B cell (primary cell): ENCODE measurements at regions not wholly inside any gene's neighbourhood (a gene's known extent, or its start where the extent isn't known, plus 50 kb on each side); places are given as distances from the start of the nearest gene placed in this dataset.

ENCODE experiments used
- ATAC-seq: fragments of 200-7000 bp; cut with Tn5 transposase; one replicate; pipeline ENCODE4 v1.10.0; 2021; ENCODE audit warnings: low read depth, mild to moderate bottlenecking, moderate number of reproducible peaks, moderate library complexity
- CTCF ChIA-PET: fragments of 350-600 bp; sonication (Branson Sonifier 250); formaldehyde crosslinking; loops from one replicate; lab custom pipeline; 2021; ENCODE audit warnings: antibody characterized with exemption, inconsistent platforms; lab: Charles Lee
- POLR2A ChIA-PET: fragments of 350-600 bp; sonication (Branson Sonifier 250); formaldehyde crosslinking; loops from one replicate; lab custom pipeline; 2021; ENCODE audit warnings: antibody characterized with exemption; lab: Charles Lee
- DNase-seq: peaks from one replicate; pipeline ENCODE4 v3.0.0; 2013
- H2AFZ ChIP-seq: 2 replicates; pipeline ENCODE4 v1.6.1; 2012; ENCODE audit warnings: mild to moderate bottlenecking, low read depth, low read length; ENCODE audit not compliant: insufficient read depth, poor library complexity, severe bottlenecking
- H3K27ac ChIP-seq, 2 donors: 1 replicate in 1 of 2; 2 replicates in 1 of 2; pipeline ENCODE4 v1.5.1; 2012 to 2013; ENCODE audit warnings: low read length in 2 of 2, mild to moderate bottlenecking in 2 of 2, moderate library complexity in 1 of 2
- H3K27me3 ChIP-seq, 4 experiments: fragments of 200-600 bp in 1 of 4; sonication (generic) in 1 of 4; replicated peaks in 1 of 4; 1 replicate in 2 of 4; 2 replicates in 2 of 4; pipeline versions ENCODE4 v1.6.1 to v1.7.0; 2013 to 2016; ENCODE audit warnings: low read length in 3 of 4, mild to moderate bottlenecking in 2 of 4, mixed read lengths in 1 of 4, moderate library complexity in 1 of 4; ENCODE audit not compliant: insufficient read depth in 4 of 4, control insufficient read depth in 3 of 4; ENCODE audit errors: control extremely low read depth in 1 of 4
- H3K36me3 ChIP-seq, 2 experiments: replicated peaks in 1 of 2; 1 replicate in 1 of 2; 2 replicates in 1 of 2; pipeline versions ENCODE4 v1.6.1 to v1.7.1; 2013; ENCODE audit warnings: low read length in 1 of 2; ENCODE audit not compliant: insufficient read depth in 2 of 2, control insufficient read depth in 1 of 2; ENCODE audit errors: control extremely low read depth in 1 of 2, extremely low read depth in 1 of 2
- H3K4me1 ChIP-seq, 2 donors: fragments of 200-600 bp in 1 of 2; sonication (generic) in 1 of 2; 1 replicate in 1 of 2; 2 replicates in 1 of 2; pipeline versions ENCODE4 v1.5.1 to v1.6.1; 2013 to 2017; ENCODE audit warnings: low read length in 2 of 2; ENCODE audit not compliant: control insufficient read depth in 2 of 2, insufficient read depth in 2 of 2
- H3K4me2 ChIP-seq: replicated peaks from 2 replicates; pipeline ENCODE3; 2012; ENCODE audit warnings: mild to moderate bottlenecking, low read depth, low read length; ENCODE audit not compliant: poor library complexity, severe bottlenecking
- H3K4me3 ChIP-seq, 5 experiments: fragments of 200-600 bp in 1 of 5; sonication (generic) in 1 of 5; 1 replicate in 3 of 5; 2 replicates in 2 of 5; pipeline versions ENCODE4 v1.5.1 to v1.7.0; 2011 to 2016; ENCODE audit warnings: low read length in 4 of 5, mild to moderate bottlenecking in 4 of 5, low read depth in 2 of 5, control low read depth in 1 of 5, moderate library complexity in 1 of 5; ENCODE audit not compliant: insufficient read depth in 1 of 5; ENCODE audit errors: control extremely low read depth in 1 of 5, extremely low read depth in 1 of 5
- H3K79me2 ChIP-seq: fragments of 200-600 bp; sonication (generic); one replicate; pipeline ENCODE4 v1.6.0; 2016; ENCODE audit warnings: low read length; ENCODE audit not compliant: control insufficient read depth, insufficient read depth
- H3K9ac ChIP-seq: fragments of 200-600 bp; sonication (generic); 2 replicates; pipeline ENCODE4 v1.6.1; 2017; ENCODE audit warnings: mild to moderate bottlenecking, low read length, moderate library complexity
- H3K9me3 ChIP-seq, 3 donors: one replicate each; pipeline versions ENCODE4 v1.6.1 to v1.7.1; 2013; ENCODE audit warnings: low read length in 2 of 3; ENCODE audit not compliant: control insufficient read depth in 2 of 3, insufficient read depth in 1 of 3; ENCODE audit errors: control extremely low read depth in 1 of 3
- H4K20me1 ChIP-seq: 2 replicates; pipeline ENCODE4 v1.6.0; 2012; ENCODE audit warnings: mild to moderate bottlenecking, low read length; ENCODE audit not compliant: insufficient read depth, control insufficient read depth, poor library complexity, severe bottlenecking
- H3K27ac Mint-ChIP-seq: one replicate; pipeline ENCODE4 v1.8.0; 2021; ENCODE audit warnings: mixed read lengths
- H3K27me3 Mint-ChIP-seq: one replicate; pipeline ENCODE4 v1.8.0; 2021; ENCODE audit warnings: mixed read lengths
- H3K4me1 Mint-ChIP-seq: one replicate; pipeline ENCODE4 v1.8.0; 2021; ENCODE audit warnings: mixed read lengths
- H3K4me3 Mint-ChIP-seq: one replicate; pipeline ENCODE4 v1.8.0; 2021; ENCODE audit warnings: mixed read lengths
- H3K9me3 Mint-ChIP-seq: one replicate; pipeline ENCODE4 v1.8.0; 2022; ENCODE audit warnings: mixed read lengths; ENCODE audit not compliant: insufficient read depth
- EZH2 ChIP-seq: IDR thresholded peaks from 2 replicates; pipeline ENCODE4 v1.6.1; 2012; ENCODE audit warnings: borderline replicate concordance, low read depth, mild to moderate bottlenecking, moderate library complexity, low read length; ENCODE audit not compliant: insufficient read depth, poor library complexity, severe bottlenecking
- WGBS: methylation state at CpG from one replicate; pipeline ENCODE4 v1.1.5; 2013; ENCODE audit warnings: missing lambda C conversion rate; ENCODE audit not compliant: insufficient coverage; 5-methylcytosine and 5-hydroxymethylcytosine counted together
- intact Hi-C: fragments of 100-400 bp; cut with micrococcal nuclease; formaldehyde crosslinking; loops from one replicate; pipeline ENCODE4 v1.10.0; 2022
- TF ChIP-seq, protein P1 (sequence below): fragments of 200-600 bp; IDR thresholded peaks from one replicate; pipeline ENCODE4 v1.8.0; 2022; ENCODE audit warnings: antibody characterized with exemption, mild to moderate bottlenecking

DNA sequence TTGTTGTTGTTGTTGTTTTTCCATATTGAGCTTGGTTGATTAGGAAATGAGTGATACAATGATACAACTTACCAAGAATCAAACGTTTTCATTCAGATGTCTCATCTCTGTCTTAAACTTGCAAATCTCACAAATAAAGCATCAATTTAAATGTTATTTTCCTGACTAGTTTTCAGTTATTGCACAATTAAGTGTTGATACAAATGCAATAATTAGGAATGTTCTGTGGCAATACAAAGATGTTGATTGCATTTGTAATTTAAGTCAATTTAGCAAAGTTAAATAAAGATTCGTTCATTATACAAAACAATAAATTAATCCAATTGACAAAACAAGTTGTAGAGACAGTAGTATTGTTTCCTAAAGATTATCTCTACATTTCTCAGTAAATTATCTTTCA lies 392.3 kb upstream of the ZNF804A start:
- Mint-ChIP-seq H3K4me1 (no peaks in the 10 kb centered on the region), H3K27ac (no peak overlapping the region), H3K4me3 (no peak overlapping the region), H3K9me3 (no peaks in the 10 kb centered on the region), H3K27me3 (no peaks in the 10 kb centered on the region)
- DNase-seq (no peak), ATAC-seq (no peak)
- ChIA-PET CTCF (no interaction called here), POLR2A (no interaction called here)
- Histone ChIP-seq H2AFZ (no peak overlapping the region), H3K9ac (no peak overlapping the region), H4K20me1 (no peaks in the 10 kb centered on the region), H3K4me1 (no peaks in the 10 kb centered on the region), H3K27ac (no peak overlapping the region), H3K9me3 (no peaks in the 10 kb centered on the region), H3K4me3 (no peak overlapping the region), H3K36me3 (no peaks in the 10 kb centered on the region), H3K27me3 (no peaks in the 10 kb centered on the region), H3K4me2 (no peak overlapping the region), H3K79me2 (no peaks in the 10 kb centered on the region)
- no CpG with 5 or more reads among the region's 2 CpGs for WGBS
- intact Hi-C loops = no loop called here
- TF ChIP-seq, protein P1, sequence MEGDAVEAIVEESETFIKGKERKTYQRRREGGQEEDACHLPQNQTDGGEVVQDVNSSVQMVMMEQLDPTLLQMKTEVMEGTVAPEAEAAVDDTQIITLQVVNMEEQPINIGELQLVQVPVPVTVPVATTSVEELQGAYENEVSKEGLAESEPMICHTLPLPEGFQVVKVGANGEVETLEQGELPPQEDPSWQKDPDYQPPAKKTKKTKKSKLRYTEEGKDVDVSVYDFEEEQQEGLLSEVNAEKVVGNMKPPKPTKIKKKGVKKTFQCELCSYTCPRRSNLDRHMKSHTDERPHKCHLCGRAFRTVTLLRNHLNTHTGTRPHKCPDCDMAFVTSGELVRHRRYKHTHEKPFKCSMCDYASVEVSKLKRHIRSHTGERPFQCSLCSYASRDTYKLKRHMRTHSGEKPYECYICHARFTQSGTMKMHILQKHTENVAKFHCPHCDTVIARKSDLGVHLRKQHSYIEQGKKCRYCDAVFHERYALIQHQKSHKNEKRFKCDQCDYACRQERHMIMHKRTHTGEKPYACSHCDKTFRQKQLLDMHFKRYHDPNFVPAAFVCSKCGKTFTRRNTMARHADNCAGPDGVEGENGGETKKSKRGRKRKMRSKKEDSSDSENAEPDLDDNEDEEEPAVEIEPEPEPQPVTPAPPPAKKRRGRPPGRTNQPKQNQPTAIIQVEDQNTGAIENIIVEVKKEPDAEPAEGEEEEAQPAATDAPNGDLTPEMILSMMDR = no peak
- no peak for TF ChIP-seq EZH2

DNA sequence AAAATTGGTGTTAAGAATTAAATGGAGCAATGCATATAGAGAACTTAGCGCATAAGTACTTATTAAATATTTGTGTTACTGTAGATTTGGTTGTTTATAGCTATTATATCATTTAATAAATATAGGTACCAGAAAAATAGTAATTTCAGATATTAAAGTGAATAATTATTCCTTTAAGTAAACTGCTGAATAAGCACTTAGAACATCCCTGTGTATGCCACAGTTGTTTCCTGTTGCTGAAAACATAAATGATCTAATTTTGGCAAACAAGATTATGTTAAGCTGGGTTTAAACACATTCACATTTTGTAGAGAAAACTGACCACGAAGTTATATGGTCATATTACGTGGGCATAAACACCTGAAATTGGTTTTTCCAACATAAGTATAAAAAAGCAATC lies 388.0 kb upstream of the ZNF804A start:
- Mint-ChIP-seq H3K4me1 (no peaks in the 10 kb centered on the region), H3K9me3 (peaks cover 5% of the 10 kb centered on the region), H3K27me3 (no peaks in the 10 kb centered on the region), H3K4me3 (no peak overlapping the region), H3K27ac (no peak overlapping the region)
- no peak overlapping the region for H2AFZ ChIP-seq
- H3K27ac ChIP-seq = no peak overlapping the region
- DNase-seq (no peak), ATAC-seq (no peak)
- no peaks in the 10 kb centered on the region for H3K27me3 ChIP-seq
- H3K4me1 ChIP-seq = no peaks in the 10 kb centered on the region
- no peak overlapping the region for H3K4me2 ChIP-seq
- no peaks in the 10 kb centered on the region for H3K79me2 ChIP-seq
- H4K20me1 ChIP-seq = no peaks in the 10 kb centered on the region
- H3K9ac ChIP-seq = no peak overlapping the region
- ChIA-PET CTCF (no interaction called here), POLR2A (no interaction called here)
- no peaks in the 10 kb centered on the region for H3K9me3 ChIP-seq
- H3K36me3 ChIP-seq = no peaks in the 10 kb centered on the region
- no CpG with 5 or more reads among the region's 3 CpGs for WGBS
- no peak overlapping the region for H3K4me3 ChIP-seq
- no peak for TF ChIP-seq EZH2
- TF ChIP-seq, protein P1 = no peak
- intact Hi-C loops = no loop called here
